RWPE2 (cell line): ENCODE measurements at regions not wholly inside any gene's neighbourhood (a gene's known extent, or its start where the extent isn't known, plus 50 kb on each side); places are given as distances from the start of the nearest gene placed in this dataset.

Source experiments
- ATAC-seq: fragments of 200-7000 bp; cut with Tn5 transposase; 3 replicates; pipeline ENCODE4 v1.9.1; 2021; ENCODE audit warnings: low read depth
- DNase-seq: peaks from one replicate; pipeline ENCODE4 v3.0.0-alpha.2; 2020; ENCODE audit warnings: low spot score
- H3K27ac ChIP-seq: fragments of 450-650 bp; 2 replicates; pipeline ENCODE4 v1.5.1; 2017; ENCODE audit warnings: mild to moderate bottlenecking; ENCODE audit not compliant: poor library complexity, severe bottlenecking
- H3K27me3 ChIP-seq: fragments of 250-450 bp; sonication (Bioruptor Pico); 2 replicates; pipeline ENCODE4 v1.5.1; 2021; ENCODE audit warnings: mild to moderate bottlenecking, moderate library complexity; ENCODE audit not compliant: insufficient read depth, poor library complexity, severe bottlenecking
- H3K36me3 ChIP-seq: fragments of 250-450 bp; sonication (Bioruptor Pico); 2 replicates; pipeline ENCODE4 v1.5.1; 2020; ENCODE audit warnings: low read depth, mild to moderate bottlenecking, moderate library complexity
- H3K4me1 ChIP-seq: fragments of 250-450 bp; sonication (Bioruptor Pico); 2 replicates; pipeline ENCODE4 v1.5.1; 2021; ENCODE audit warnings: mild to moderate bottlenecking, moderate library complexity; ENCODE audit not compliant: insufficient read depth, poor library complexity, severe bottlenecking
- H3K4me3 ChIP-seq: fragments of 250-450 bp; sonication (Bioruptor Pico); 2 replicates; pipeline ENCODE4 v1.5.1; 2021; ENCODE audit warnings: mild to moderate bottlenecking, moderate library complexity; ENCODE audit not compliant: severe bottlenecking
- H3K9me3 ChIP-seq: fragments of 250-450 bp; sonication (Bioruptor Pico); 2 replicates; pipeline ENCODE4 v1.5.1; 2021; ENCODE audit warnings: mild to moderate bottlenecking, moderate library complexity; ENCODE audit not compliant: severe bottlenecking
- TF ChIP-seq, protein P1 (sequence below): fragments of 450-650 bp; IDR thresholded peaks from one replicate; pipeline ENCODE4 v1.5.1; 2017; ENCODE audit warnings: mild to moderate bottlenecking, moderate library complexity; ENCODE audit not compliant: poor library complexity, severe bottlenecking

DNA sequence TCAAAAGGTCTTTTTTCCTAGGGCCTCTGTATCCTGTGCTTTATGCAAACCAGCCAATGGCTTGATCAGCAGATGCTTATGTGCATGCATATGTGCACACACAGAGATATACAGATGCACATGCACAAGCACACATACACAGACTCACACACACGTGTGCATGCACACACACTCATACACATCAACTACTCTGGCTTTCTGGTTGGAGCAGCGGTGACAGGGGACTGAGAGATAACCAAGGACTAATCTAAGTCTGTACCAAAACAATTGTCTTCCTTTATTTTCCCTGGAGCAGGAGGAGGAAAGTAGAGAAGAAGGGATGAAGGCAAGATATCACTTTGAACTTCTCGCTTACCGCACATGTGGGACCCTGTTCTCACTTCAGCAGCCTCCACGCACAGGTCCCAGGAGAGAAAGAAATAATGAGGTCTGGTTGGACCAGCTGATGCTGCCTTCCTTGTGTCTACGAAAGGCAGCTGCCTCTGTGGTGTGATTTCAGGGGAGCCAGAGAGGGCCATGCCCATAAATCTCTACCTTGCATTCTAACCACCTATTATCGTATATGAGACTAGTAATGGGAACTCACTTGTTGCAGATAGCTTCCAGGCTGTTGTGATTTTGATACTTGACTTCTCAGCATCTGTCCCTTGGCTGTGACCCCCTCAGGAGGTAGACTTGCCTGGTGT, 338.0 kb downstream of the EN1 start:
- DNase-seq, result no peak
- no peaks in the 10 kb centered on the region for H3K27me3 ChIP-seq
- no peaks in the 10 kb centered on the region for H3K36me3 ChIP-seq
- no peaks in the 10 kb centered on the region for H3K4me1 ChIP-seq
- TF ChIP-seq, protein P1, sequence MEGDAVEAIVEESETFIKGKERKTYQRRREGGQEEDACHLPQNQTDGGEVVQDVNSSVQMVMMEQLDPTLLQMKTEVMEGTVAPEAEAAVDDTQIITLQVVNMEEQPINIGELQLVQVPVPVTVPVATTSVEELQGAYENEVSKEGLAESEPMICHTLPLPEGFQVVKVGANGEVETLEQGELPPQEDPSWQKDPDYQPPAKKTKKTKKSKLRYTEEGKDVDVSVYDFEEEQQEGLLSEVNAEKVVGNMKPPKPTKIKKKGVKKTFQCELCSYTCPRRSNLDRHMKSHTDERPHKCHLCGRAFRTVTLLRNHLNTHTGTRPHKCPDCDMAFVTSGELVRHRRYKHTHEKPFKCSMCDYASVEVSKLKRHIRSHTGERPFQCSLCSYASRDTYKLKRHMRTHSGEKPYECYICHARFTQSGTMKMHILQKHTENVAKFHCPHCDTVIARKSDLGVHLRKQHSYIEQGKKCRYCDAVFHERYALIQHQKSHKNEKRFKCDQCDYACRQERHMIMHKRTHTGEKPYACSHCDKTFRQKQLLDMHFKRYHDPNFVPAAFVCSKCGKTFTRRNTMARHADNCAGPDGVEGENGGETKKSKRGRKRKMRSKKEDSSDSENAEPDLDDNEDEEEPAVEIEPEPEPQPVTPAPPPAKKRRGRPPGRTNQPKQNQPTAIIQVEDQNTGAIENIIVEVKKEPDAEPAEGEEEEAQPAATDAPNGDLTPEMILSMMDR, result no peak
- H3K9me3 ChIP-seq, result no peaks in the 10 kb centered on the region
- H3K27ac ChIP-seq, result no peak overlapping the region
- no peak for ATAC-seq
- no peak overlapping the region for H3K4me3 ChIP-seq

- ATAC-seq (no peak), DNase-seq (no peak)
- no peaks in the 10 kb centered on the region for H3K9me3 ChIP-seq
- no peak overlapping the region for H3K27ac ChIP-seq
- H3K36me3 ChIP-seq, result no peaks in the 10 kb centered on the region
- TF ChIP-seq, protein P1, result no peak
- H3K4me1 ChIP-seq, result no peaks in the 10 kb centered on the region
- H3K27me3 ChIP-seq, result no peaks in the 10 kb centered on the region
- H3K4me3 ChIP-seq, result no peak overlapping the region
These were observed 339.2 kb downstream of the EN1 start for GRCh38 chr2:118508282-118508681.

DNA sequence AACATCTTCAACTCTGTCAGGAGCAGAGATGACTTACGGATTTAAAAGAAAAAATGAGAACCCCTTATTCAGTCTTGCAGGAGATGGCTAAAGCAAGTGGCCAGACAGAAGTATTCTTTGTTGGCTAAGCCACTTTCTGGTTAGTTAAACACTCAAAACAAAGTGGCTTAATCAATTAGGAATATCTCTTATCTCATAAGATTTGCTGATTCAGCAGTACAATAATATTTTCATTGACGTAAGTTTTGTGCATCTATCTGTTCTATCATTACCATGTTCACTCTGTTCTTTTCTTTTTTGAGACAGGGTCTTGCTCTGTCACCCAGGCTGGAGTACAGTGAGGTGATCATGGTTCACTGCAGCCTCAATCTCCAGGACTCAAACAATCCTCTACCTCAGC, 342.0 kb downstream of the EN1 start:
- H3K36me3 ChIP-seq, result no peaks in the 10 kb centered on the region
- H3K27ac ChIP-seq, result no peak overlapping the region
- no peak overlapping the region for H3K4me3 ChIP-seq
- DNase-seq (no peak), ATAC-seq (no peak)
- H3K9me3 ChIP-seq, result no peaks in the 10 kb centered on the region
- no peaks in the 10 kb centered on the region for H3K4me1 ChIP-seq
- no peaks in the 10 kb centered on the region for H3K27me3 ChIP-seq
- TF ChIP-seq, protein P1, result no peak

DNA sequence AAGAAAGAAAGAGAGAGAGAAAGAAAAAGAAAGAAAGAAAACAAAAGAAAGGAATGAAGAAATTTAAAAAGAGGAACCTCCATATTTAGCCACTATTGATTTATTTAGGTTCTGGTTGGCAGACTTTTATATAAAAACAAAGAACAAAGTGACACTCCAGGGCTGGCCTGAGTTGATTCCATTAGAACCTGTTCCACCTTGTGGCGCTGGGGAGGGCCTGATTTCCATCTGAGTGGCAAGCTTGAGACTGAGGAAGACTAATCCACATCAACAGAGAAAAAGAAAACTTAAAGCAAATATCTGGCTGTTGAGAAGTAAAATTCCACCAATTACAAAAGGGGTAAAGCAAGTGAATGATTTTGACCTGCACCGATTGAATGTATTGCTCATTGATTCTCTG, 345.3 kb downstream of the EN1 start:
- Histone ChIP-seq H3K4me1 (no peaks in the 10 kb centered on the region), H3K36me3 (no peaks in the 10 kb centered on the region), H3K9me3 (no peaks in the 10 kb centered on the region), H3K4me3 (no peak overlapping the region), H3K27ac (no peak overlapping the region), H3K27me3 (no peaks in the 10 kb centered on the region)
- ATAC-seq (no peak), DNase-seq (no peak)
- TF ChIP-seq, protein P1, result no peak

DNA sequence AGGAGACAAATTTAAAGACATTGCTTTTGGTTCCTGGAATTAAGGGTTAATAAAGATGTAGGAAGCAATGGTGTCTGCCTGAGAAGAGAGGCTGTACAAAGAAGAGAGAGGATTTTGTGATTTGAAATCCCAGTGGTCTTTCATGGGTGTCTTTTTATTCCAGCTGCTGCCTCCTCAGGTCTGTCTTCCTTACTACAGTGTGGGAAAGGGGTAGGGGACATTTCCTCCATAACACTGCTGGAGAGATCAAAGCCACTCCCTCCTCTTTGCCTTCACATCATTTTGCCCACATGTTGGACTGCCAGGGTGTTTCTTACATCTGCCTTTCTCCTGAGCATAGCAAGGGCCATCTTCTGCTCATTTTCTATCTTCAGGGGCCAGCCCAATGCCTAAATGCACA, 348.5 kb downstream of the EN1 start:
- no peaks in the 10 kb centered on the region for H3K36me3 ChIP-seq
- TF ChIP-seq, protein P1, result no peak
- DNase-seq (no peak), ATAC-seq (no peak)
- H3K9me3 ChIP-seq, result no peaks in the 10 kb centered on the region
- H3K4me1 ChIP-seq, result no peaks in the 10 kb centered on the region
- no peak overlapping the region for H3K4me3 ChIP-seq
- no peak overlapping the region for H3K27ac ChIP-seq
- no peaks in the 10 kb centered on the region for H3K27me3 ChIP-seq
